ENCODE measurements at regions not wholly inside any gene's neighbourhood (a gene's known extent, or its start where the extent isn't known, plus 50 kb on each side); places are given as distances from the start of the nearest gene placed in this dataset.

- Histone ChIP-seq H3K27me3 (ENCODE audit: control insufficient read depth, insufficient read depth, low read length) (no peaks in the 10 kb centered on the region), H2AK5ac (ENCODE audit: low read depth, low read length) (no peak overlapping the region), H3K4me3 (ENCODE audit: insufficient read depth, low read depth, low read length) (no peak overlapping the region), H3K9ac (ENCODE audit: low read depth, low read length) (no peak overlapping the region), H3K9me3 (ENCODE audit: control insufficient read depth, insufficient read depth, low read length) (peaks cover 6% of the 10 kb centered on the region), H3K9me1 (ENCODE audit: insufficient read depth, low read length) (no peaks in the 10 kb centered on the region), H3K4me2 (ENCODE audit: low read depth, low read length) (no peak overlapping the region), H3K79me1 (ENCODE audit: low read depth in 1 of 2, low read length in 2 of 2) (no peaks in the 10 kb centered on the region), H2BK15ac (ENCODE audit: low read depth, low read length) (no peak overlapping the region), H2AK9ac (replicated peaks; ENCODE audit: low read depth, low read length, poor library complexity) (no peak overlapping the region), H3K23ac (ENCODE audit: low read depth, low read length) (no peak overlapping the region), H2BK5ac (ENCODE audit: low read depth, low read length, poor library complexity, severe bottlenecking) (no peak overlapping the region), H4K20me1 (ENCODE audit: insufficient read depth, low read length) (no peaks in the 10 kb centered on the region), H3K4me1 (ENCODE audit: control insufficient read depth, insufficient read depth, low read length) (no peaks in the 10 kb centered on the region), H3K56ac (ENCODE audit: extremely low read depth, insufficient read depth, low read length) (no peak overlapping the region), H2BK120ac (ENCODE audit: low read depth, low read length) (no peak overlapping the region), H3K36me3 (ENCODE audit: control insufficient read depth, insufficient read depth, low read length) (no peaks in the 10 kb centered on the region), H2AFZ (replicated peaks; ENCODE audit: low read length, poor library complexity) (no peak overlapping the region), H4K91ac (ENCODE audit: insufficient read depth, low read depth, low read length) (no peak overlapping the region), H3K4ac (ENCODE audit: low read depth, low read length) (no peak overlapping the region), H3K27ac (ENCODE audit: insufficient read depth, low read length) (no peak overlapping the region), H2BK20ac (ENCODE audit: low read depth, low read length) (no peak overlapping the region), H4K8ac (ENCODE audit: low read depth in 2 of 2, low read length in 2 of 2) (no peak overlapping the region), H3K18ac (ENCODE audit: low read depth, low read length) (no peak overlapping the region), H3K14ac (replicated peaks; ENCODE audit: low read depth, low read length) (no peak overlapping the region), H4K5ac (ENCODE audit: low read depth, low read length) (no peak overlapping the region)
- dilution Hi-C loops (cut with HindIII; ENCODE audit: low sequenced_read_pairs, unreplicated experiment) (no loop called here), intact Hi-C loops (cut with micrococcal nuclease) (no loop called here), in situ Hi-C loops (cut with MboI; ENCODE audit: low sequenced_read_pairs) (no loop called here)
- TF ChIP-seq RAD21 (IDR thresholded peaks at IDR 0.05; ENCODE audit: low read length) (no peak), CEBPB (IDR thresholded peaks at IDR 0.05; ENCODE audit: low read depth, low read length) (no peak), MXI1 (IDR thresholded peaks at IDR 0.05; ENCODE audit: borderline replicate concordance, low read depth, low read length) (no peak), MAFK (IDR thresholded peaks at IDR 0.05; ENCODE audit: low read depth, low read length) (no peak), RCOR1 (IDR thresholded peaks at IDR 0.05; ENCODE audit: insufficient replicate concordance, low read length) (no peak)
- WGBS, 2 experiments (ENCODE audit: extremely low coverage in 2 of 2, insufficient read length in 1 of 2): 60% methylated on average over 1 of the region's 7 CpGs; no CpG with 5 or more reads in 1 of the 2 experiments
- ChIA-PET POLR2A (ENCODE audit: unreplicated experiment) (no interaction called here), CTCF (no interaction called here)
- ATAC-seq (ENCODE audit: low read depth): no peak
- no peak for DNase-seq
- no TSS peak for BruUV-seq (replicated peaks)
These were observed 205.8 kb upstream of the SPANXN1 start for GRCh38 chrX:145041486-145041885.

Data from IMR-90 (cell line).